NCI-H345 (cell line): ENCODE measurements at regions not wholly inside any gene's neighbourhood (a gene's known extent, or its start where the extent isn't known, plus 50 kb on each side); places are given as distances from the start of the nearest gene placed in this dataset.
"Not testable (repeated sequence)": the region's sequence is repeated elsewhere in the genome, so short reads cannot be mapped to it uniquely, and the experiment has no call there.

Experiments
- DNase-seq: peaks from one replicate; lab custom pipeline; 2025; lab: John Stamatoyannopoulos, UW

DNA sequence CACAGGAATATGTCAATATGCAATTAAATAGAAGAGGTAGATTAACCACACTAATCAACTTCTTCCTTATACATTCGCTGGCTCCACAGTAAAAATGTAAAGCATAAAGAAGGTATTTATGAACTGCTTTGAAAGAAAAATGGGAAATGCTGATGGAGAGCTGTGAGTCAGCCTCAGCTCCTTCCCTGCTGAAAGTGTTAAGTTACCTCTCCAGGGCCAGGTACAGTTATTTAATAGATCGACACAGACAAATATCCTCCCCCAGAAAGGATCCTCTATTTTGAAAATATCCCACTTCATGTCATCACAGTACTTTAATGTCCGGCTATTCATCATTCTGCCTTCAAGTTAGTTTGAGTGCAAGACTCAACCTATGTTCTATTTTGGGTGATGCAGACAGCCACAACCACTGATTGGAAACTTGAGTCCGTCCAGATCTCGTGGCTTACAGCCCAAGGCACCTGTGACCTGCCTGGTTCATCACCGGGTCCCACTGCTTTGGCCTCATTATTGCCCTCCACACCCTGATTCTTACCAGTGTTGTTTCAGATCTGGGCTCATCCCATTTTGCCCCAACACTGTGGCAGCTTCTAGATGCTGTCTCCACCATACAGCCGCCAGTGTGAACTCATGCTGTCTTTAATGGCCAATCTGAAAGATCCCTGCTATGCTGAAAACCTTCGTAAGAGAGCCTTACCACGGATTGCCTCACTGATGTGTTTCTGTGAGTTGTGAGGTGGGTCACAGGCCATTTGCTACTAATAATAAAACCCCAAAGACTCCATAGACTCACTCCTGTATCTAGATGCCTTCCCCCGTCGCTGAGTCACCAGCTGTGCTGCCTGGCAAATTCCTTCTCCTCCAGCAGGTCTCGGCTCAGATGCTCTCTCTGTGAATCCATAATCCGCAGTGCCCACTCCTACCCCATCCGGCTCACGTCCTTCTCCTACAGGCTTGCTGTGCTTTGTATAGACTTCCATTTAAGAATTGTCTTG, 56.2 kb upstream of the DDAH1 start:
- not testable (repeated sequence) for DNase-seq

DNA sequence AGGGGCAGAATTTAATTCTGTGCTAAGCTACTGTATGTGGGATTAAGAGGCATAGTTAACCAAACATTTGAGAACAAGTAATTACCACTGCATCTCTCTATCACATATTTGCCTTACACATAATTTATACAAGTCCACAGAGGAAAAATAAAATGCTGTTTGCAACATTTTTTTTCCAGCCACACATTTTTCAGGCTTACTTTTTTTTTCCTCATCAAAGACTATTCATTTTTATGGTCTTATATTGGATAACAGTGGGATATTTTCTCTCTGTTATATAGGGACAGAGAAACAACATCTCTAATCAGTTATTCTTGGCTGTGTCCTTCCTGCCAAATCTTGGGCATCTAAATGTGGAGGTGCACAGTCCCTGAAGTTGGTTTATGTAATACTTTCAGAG, 57.5 kb upstream of the DDAH1 start:
- not testable (repeated sequence) for DNase-seq

DNA sequence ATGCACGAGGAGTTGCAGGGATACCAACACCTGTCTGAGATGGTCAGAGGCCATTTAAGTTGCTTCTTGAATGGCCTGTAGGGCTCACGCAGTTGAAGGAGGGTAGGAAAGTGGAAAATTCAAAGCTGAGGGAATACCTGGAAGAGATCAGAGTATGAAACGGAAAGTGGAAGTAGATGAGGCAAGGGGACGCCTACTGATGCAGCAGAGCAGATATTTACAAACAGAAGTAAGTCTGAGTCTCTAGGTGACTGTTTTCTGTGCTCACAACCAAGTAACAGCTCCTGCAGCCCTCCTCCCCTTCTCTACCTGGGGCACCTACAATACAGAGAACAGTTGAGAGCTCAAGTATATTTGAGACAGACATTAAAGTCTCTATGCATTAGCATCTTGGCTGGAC, 57.5 kb upstream of the CCN1 start:
- DNase-seq = not testable (repeated sequence)

DNA sequence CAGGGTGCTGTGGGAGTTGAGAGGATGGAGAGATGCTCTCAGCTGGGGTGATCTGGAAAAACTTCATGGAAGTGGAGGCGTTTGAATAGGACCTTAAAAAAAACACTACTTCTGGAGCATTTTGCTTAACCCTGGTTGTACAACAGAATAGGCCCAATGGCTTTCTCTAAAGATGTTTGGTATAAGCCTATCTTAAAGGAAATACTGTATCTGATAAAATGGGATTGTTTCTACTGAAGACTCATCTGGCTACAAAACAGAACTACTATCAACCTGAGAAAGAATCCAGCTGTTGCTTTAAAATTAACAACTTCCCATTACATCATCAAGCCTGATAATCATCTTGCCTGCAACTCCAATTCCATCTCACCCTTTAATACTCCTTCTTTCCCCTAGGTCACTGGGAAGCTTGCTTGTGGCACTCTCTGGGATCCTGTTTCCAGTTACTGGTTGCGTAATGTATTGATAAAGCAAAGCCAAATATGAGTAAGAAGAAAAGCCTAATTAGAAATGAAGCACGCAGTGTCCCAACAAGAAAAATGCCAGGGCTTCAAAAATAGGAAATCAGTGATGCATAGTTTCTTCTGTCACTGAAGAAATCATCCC, 56.2 kb upstream of the CCN1 start:
- not testable (repeated sequence) for DNase-seq

DNA sequence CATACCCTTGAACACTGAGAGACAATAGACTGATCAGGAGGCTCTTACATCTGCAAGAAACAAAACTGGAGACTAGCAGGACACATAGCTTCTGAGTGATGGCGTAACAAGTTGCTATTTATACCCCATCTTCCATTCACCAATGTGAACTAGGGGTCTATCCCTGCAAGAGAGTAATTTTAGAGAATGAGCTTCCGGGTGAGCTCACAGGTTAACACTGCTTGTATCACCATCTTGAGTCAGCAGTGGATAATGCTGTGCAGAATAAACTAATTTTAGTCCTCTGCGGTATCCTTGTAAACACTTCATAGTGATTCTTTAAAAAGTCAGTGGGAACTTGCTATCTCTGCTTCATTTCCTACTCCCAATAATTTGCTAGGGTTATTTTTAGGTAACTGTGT, 55.0 kb upstream of the CCN1 start:
- DNase-seq = not testable (repeated sequence)

DNA sequence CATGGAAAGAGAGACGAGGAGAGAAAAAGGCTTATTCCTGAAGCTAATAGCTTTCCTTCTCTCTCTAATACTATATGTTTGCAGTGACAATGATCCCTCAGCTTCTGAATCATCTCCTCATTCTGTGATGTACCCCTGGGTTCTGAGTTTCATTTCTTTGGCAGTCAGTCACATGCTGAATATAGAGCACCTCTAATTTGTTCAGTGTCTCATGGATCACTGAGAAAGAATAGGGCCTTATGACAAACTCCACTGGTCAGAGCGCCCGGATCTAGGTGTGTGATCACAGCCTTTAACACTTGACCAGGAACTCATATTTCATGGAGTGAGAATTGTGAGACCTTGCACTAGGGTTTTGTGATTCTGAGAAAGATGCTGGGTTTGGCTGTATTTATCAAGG, 54.3 kb upstream of the CCN1 start:
- not testable (repeated sequence) for DNase-seq

DNA sequence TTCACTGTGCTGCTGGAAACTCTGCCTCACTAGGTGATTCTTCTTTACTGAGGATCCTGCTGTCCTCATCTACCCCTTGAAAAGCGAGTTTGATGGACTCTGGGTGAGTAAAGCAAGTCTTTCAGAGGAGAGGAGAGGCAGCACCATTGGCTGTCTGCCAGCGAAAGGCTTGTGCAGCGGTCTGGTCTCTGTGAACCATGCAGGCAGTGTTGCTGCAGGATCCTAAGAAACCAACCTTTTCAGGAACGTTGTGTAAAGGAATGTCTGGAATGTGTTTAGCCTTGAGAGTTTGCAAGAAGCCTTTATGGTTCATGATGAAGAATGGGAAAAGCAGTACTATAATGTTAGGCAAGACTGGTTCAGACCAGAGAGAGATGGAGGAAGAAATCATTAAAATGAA, 53.4 kb upstream of the CCN1 start:
- peak; percentile 28 for DNase-seq
